Activated B cell treated with CpG ODN at 0.5 μM for 24 hours (primary cell): ENCODE measurements at regions not wholly inside any gene's neighbourhood (a gene's known extent, or its start where the extent isn't known, plus 50 kb on each side); places are given as distances from the start of the nearest gene placed in this dataset.

Experiments used
- ATAC-seq: fragments of 200-7000 bp; cut with Tn5 transposase; one replicate; pipeline ENCODE4 v1.10.0; 2021; ENCODE audit warnings: low read depth, mild to moderate bottlenecking, moderate library complexity
- CTCF ChIA-PET: fragments of 350-600 bp; sonication (Branson Sonifier 250); formaldehyde crosslinking; loops from one replicate; lab custom pipeline; 2021; ENCODE audit warnings: antibody characterized with exemption; lab: Charles Lee
- POLR2A ChIA-PET: fragments of 350-600 bp; sonication (Branson Sonifier 250); formaldehyde crosslinking; loops from one replicate; lab custom pipeline; 2021; ENCODE audit warnings: antibody characterized with exemption; lab: Charles Lee
- DNase-seq: peaks from one replicate; pipeline ENCODE4 v3.0.0; 2022
- H3K27ac Mint-ChIP-seq: one replicate; pipeline ENCODE4 v1.8.0; 2020; ENCODE audit warnings: mixed read lengths
- H3K27me3 Mint-ChIP-seq: one replicate; pipeline ENCODE4 v1.8.0; 2021; ENCODE audit warnings: mixed read lengths
- H3K36me3 Mint-ChIP-seq: one replicate; pipeline ENCODE4 v1.8.0; 2021; ENCODE audit warnings: low read depth, mixed read lengths
- H3K4me1 Mint-ChIP-seq: one replicate; pipeline ENCODE4 v1.8.0; 2021; ENCODE audit warnings: mixed read lengths
- H3K4me3 Mint-ChIP-seq: one replicate; pipeline ENCODE4 v1.8.0; 2020; ENCODE audit warnings: mild to moderate bottlenecking, mixed read lengths
- H3K9me3 Mint-ChIP-seq: one replicate; pipeline ENCODE4 v1.8.0; 2020; ENCODE audit warnings: mixed read lengths
- CTCF ChIP-seq: fragments of 200-600 bp; IDR thresholded peaks from one replicate; pipeline ENCODE4 v1.8.0; 2022; ENCODE audit warnings: antibody characterized with exemption, mild to moderate bottlenecking
- intact Hi-C: fragments of 100-400 bp; cut with micrococcal nuclease; formaldehyde crosslinking; loops from one replicate; pipeline ENCODE4 v1.15.1; 2024

GRCh38 chr12:92544322-92544721 lies 158.5 kb upstream of the PLEKHG7 start:
- H3K27ac Mint-ChIP-seq: peak overlapping the region; percentile 59
- H3K9me3 Mint-ChIP-seq: no peaks in the 10 kb centered on the region
- ChIA-PET CTCF (interaction anchor here (1.4 kb wide), 1 partner anchor 42 kb away, joined by 3 read pairs; no protein-coding TSS in a partner anchor), POLR2A (interaction anchor here (0.7 to 1.6 kb wide), 7 partner anchors 13 to 399 kb away, joined by 3 to 8 read pairs (median 3); partner anchors contain the start of gene BTG1)
- H3K4me3 Mint-ChIP-seq: no peak overlapping the region
- no peak for TF ChIP-seq CTCF
- ATAC-seq (no peak), DNase-seq (no peak)
- H3K4me1 Mint-ChIP-seq: peaks cover 48% of the 10 kb centered on the region
- H3K36me3 Mint-ChIP-seq: no peaks in the 10 kb centered on the region
- no peaks in the 10 kb centered on the region for H3K27me3 Mint-ChIP-seq
- intact Hi-C loops: no loop called here

GRCh38 chr12:92543840-92544239 lies 158.9 kb upstream of the PLEKHG7 start:
- TF ChIP-seq CTCF: no peak
- ChIA-PET POLR2A (interaction anchor here (0.7 to 1.6 kb wide), 7 partner anchors 13 to 596 kb away, joined by 3 to 8 read pairs (median 4); partner anchors contain the start of gene BTG1), CTCF (interaction anchor here (1.4 kb wide), 1 partner anchor 41 kb away, joined by 3 read pairs; no protein-coding TSS in a partner anchor)
- Mint-ChIP-seq H3K4me1 (peaks cover 53% of the 10 kb centered on the region), H3K4me3 (no peak overlapping the region), H3K9me3 (no peaks in the 10 kb centered on the region), H3K27me3 (no peaks in the 10 kb centered on the region), H3K27ac (peak overlapping the region; percentile 59), H3K36me3 (no peaks in the 10 kb centered on the region)
- DNase-seq (no peak), ATAC-seq (no peak)
- intact Hi-C loops: no loop called here

GRCh38 chr12:92543359-92543758 lies 159.4 kb upstream of the PLEKHG7 start:
- H3K9me3 Mint-ChIP-seq: no peaks in the 10 kb centered on the region
- H3K27ac Mint-ChIP-seq: peak overlapping the region; percentile 1
- no peaks in the 10 kb centered on the region for H3K36me3 Mint-ChIP-seq
- POLR2A ChIA-PET: interaction anchor here (0.7 to 1.6 kb wide), 6 partner anchors 14 to 596 kb away, joined by 3 to 8 read pairs (median 4); no protein-coding TSS in a partner anchor
- intact Hi-C loops: no loop called here
- CTCF ChIA-PET: interaction anchor here (1.4 to 1.7 kb wide), 2 partner anchors 38 to 41 kb away, joined by 3 read pairs; no protein-coding TSS in a partner anchor
- H3K27me3 Mint-ChIP-seq: no peaks in the 10 kb centered on the region
- DNase-seq (no peak), ATAC-seq (no peak)
- no peak for TF ChIP-seq CTCF
- peaks cover 58% of the 10 kb centered on the region for H3K4me1 Mint-ChIP-seq
- H3K4me3 Mint-ChIP-seq: no peak overlapping the region

- no peak for TF ChIP-seq CTCF
- no peak for ATAC-seq
- DNase-seq: no peak
- H3K27me3 Mint-ChIP-seq: no peaks in the 10 kb centered on the region
- H3K4me1 Mint-ChIP-seq: peaks cover 69% of the 10 kb centered on the region
- peak overlapping the region; percentile 36 for H3K27ac Mint-ChIP-seq
- no peak overlapping the region for H3K4me3 Mint-ChIP-seq
- H3K9me3 Mint-ChIP-seq: no peaks in the 10 kb centered on the region
- POLR2A ChIA-PET: interaction anchor here (1.5 to 2.5 kb wide), 4 partner anchors 27 to 397 kb away, joined by 4 to 15 read pairs (median 8); partner anchors contain the start of gene BTG1
- CTCF ChIA-PET: interaction anchor here (1.7 to 2.0 kb wide), 2 partner anchors 22 to 36 kb away, joined by 3 to 6 read pairs; no protein-coding TSS in a partner anchor
- intact Hi-C loops: loop anchor here (2.0 kb wide), 1 partner anchor 15 kb away; no protein-coding TSS in a partner anchor
- H3K36me3 Mint-ChIP-seq: no peaks in the 10 kb centered on the region
These were observed 161.1 kb upstream of the PLEKHG7 start for GRCh38 chr12:92541731-92542130.

- POLR2A ChIA-PET: interaction anchor here (0.7 to 2.7 kb wide), 13 partner anchors 11 to 396 kb away, joined by 3 to 15 read pairs (median 4); partner anchors contain the start of gene BTG1
- Mint-ChIP-seq H3K4me1 (peaks cover 73% of the 10 kb centered on the region), H3K9me3 (no peaks in the 10 kb centered on the region), H3K4me3 (peak overlapping the region; percentile 65), H3K27me3 (no peaks in the 10 kb centered on the region), H3K36me3 (no peaks in the 10 kb centered on the region), H3K27ac (peak overlapping the region; percentile 97)
- DNase-seq (no peak), ATAC-seq (no peak)
- no peak for TF ChIP-seq CTCF
- CTCF ChIA-PET: interaction anchor here (1.0 to 2.0 kb wide), 4 partner anchors 22 to 36 kb away, joined by 3 to 7 read pairs (median 6); no protein-coding TSS in a partner anchor
- intact Hi-C loops: loop anchor here (1.0 to 2.0 kb wide), 4 partner anchors 9 to 39 kb away; no protein-coding TSS in a partner anchor
These were observed 161.9 kb upstream of the PLEKHG7 start for GRCh38 chr12:92540782-92541423.
